Astrocyte (in vitro differentiated cells and primary cell): ENCODE measurements at regions not wholly inside any gene's neighbourhood (a gene's known extent, or its start where the extent isn't known, plus 50 kb on each side); places are given as distances from the start of the nearest gene placed in this dataset.

ENCODE experiments used
- CTCF ChIP-seq: IDR thresholded peaks from 2 replicates; pipeline ENCODE4 v1.5.1; 2011; ENCODE audit warnings: low read depth, mild to moderate bottlenecking, inconsistent platforms, low read length, moderate library complexity; ENCODE audit not compliant: insufficient read depth
- EZH2 ChIP-seq: IDR thresholded peaks from 2 replicates; pipeline ENCODE4 v1.6.1; 2012; ENCODE audit warnings: mild to moderate bottlenecking, low read length, inconsistent platforms; ENCODE audit not compliant: insufficient read depth

- no peak for TF ChIP-seq CTCF
- TF ChIP-seq EZH2 = no peak
These were observed 641.5 kb downstream of the PLPP3 start for GRCh38 chr1:55937840-55938375.
